Right renal cortex interstitium (tissue), 3 donors: ENCODE measurements at regions not wholly inside any gene's neighbourhood (a gene's known extent, or its start where the extent isn't known, plus 50 kb on each side); places are given as distances from the start of the nearest gene placed in this dataset.

Experiments used
- DNase-seq, 3 donors: peaks; one replicate each; pipeline ENCODE4 v3.0.0-alpha.2; 2013; ENCODE audit warnings: low read depth in 3 of 3, low spot score in 2 of 3

DNA sequence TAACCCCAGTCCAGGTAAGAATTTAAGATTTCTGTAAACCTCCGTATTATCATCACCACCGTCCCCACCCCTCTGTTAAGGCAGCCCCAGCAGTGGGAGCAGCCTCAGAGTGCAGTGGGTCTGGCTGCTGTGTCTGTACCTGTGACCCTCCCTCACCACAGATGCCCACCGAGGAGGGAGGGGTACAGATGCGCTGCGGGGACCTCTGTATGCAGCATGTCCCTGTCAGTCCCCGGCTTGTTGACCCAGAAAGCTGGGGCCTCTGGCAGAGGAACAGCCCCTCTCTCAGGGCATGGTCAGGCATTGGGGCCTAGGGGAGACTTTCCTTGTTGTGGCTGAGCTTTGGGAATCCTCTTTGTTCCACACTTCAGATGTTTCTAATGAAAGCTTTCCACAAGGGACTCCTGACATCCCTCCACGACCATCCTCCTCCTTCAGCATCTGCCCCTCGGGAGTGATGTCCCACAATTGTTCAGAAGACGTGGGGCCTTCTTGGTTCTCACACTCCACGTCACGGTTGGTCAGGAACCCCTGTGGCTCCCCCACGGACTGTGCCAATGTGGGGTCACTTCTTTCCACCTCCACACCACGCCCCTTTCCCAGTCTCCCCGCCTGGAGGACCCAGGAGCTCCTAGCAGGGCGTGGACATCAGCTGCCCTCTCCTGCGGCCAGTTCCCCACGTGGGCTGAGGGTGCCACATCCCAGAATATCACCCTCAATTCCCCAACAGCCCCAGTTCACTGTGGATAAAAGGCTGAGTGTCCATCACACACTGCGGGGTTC is 384.2 kb upstream of the MYT1L start:
- DNase-seq, result no peak

DNA sequence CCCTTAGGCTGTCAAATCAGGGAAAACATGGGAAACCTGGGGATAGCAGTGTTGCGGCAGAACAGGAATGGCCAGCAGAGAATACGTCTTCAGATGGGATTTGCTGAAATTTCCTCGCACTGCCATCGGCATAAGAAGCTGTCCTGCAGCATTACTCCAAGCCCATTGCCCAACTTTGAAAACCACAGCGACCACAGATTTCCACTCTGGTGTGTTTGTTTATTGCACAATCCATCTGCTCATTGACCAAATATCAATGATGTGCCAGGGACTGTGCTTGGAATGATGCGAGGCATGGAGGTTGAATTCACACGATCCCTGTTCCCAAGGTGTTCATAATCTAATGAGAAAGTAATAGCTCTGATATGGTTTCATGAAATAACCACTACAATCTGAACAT is 383.3 kb upstream of the MYT1L start:
- no peak for DNase-seq

DNA sequence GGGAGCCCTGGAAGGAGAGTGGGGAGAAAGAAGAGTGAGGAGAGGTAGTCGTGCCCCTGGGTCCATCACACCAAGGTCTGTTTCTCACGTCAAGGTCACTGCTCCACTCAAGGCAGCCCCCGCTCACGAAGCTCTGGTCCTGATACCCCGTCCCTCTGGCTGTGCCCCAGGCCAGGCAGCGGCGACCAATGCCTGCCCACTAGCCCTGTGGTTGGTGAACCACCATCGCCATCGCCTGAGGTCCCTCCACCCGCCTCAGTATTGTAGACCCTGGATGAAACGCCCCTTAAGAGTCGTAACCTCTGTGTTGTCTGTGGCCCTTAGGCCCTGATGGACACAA is 378.3 kb upstream of the MYT1L start:
- DNase-seq, result no peak

DNA sequence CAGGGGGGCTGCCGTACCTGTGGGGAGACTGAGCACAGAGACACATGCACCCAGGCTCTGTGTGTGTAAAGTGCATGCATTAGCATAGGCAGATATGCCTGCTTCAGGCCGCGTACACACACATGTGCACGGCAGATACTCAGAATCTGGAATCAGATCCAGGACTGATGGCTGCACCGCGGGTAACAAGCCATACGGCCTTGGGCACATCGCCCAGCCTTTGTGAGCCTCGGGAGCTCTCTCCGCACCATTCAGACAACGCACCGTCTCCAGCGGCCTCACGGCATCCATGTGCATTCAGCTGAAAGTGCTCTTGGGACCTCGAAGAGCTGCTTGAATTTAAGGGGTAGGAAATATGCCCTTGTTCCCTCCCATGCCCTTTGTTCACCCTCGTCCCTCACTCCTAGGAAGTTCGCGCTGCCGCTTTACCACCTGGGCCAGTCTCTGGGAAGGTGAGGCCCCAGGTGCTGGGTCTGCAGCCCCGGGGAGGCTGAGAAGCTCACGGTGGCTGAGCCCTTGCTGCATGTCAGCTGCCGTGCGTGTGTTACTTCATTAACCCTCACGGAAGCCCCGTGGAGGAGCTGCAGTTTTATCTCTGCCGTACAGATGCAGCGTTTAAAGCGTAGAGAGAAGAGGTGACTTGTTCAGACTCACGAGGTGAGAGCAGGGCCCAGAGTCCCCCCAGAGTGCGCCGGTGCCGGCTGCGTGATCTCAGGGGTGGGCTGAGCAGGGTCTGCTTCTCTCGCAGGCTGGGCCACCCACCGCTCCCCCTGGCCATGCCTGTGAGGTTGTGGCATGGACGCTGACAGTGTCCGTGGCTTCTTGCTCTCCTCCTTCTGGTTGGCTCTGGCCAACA is 377.7 kb upstream of the MYT1L start:
- no peak for DNase-seq

DNA sequence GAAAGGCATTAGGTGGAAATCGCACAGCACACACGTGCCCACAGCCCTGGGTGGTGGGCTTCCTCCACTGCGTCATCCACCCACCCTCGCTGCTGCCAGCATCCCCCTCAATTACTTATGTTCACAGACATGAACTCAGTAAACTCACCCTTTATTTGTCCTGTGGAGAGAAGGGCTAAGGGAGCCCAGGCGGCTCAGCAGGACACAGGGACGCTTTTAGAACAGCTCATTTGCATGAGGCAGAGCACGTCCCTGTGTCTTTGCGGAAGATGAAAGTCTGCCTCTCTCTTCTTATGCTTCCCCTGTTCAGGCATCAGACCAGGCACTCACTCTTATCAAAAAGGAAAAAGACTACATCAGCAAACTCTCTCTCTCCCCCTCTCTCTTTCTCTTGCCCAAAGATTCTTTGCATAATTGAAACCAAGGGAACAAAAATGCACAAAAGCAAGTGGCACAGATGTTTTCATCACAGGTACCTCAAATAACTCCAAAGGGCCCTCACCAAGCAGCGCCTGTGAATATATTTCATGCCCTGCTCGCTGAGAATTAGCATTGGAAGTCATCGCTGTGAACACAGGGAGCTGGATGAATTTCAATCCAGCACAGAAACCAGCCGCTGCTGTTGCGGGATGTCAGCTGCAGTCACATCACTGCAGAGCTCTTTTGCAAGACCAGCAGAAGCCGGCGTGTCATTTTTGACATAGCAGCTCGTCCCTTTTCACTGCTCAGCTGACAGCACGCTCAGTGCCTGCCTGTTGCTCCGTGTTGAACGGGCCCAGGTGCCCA is 376.3 kb upstream of the MYT1L start:
- no peak for DNase-seq

DNA sequence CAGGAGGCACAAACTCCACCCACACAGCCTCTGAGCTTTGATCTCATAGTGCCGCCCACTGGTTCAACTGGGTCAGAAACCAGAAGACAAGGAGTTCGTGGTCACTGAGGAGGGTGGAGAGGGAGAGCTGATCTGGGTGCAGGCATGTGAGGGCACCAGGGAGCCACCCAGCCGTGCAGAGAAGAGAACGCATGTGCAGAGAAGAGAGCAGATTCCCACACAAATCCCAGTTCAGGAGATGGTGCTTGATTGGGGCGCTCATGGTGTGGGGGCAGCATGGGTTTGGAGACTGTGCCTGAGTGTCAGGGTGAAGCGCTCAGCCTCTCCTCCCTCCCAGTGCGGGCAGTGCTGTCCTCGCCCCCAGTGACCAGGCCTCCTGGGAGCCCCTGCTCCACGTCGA is 375.2 kb upstream of the MYT1L start:
- no peak for DNase-seq

DNA sequence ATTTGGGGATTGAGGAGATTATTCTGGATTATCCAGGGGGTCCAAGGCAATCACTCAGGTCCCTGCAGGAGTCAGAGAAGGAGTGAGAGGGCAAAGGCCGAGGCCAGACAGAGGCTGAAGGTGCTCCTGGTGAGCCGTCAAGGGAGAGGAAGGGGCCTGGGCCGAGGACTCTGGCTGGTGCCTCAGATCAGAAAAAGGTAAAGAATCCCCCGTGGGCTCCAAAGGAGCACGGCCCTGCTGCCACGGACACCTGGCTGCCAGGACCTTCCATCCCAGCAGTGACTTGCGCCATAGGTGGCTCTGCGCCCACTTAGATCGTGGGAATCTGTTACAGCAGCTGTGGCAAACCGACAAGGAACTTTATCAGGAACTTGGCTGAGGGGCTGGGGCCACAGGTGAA is 374.8 kb upstream of the MYT1L start:
- no peak for DNase-seq

DNA sequence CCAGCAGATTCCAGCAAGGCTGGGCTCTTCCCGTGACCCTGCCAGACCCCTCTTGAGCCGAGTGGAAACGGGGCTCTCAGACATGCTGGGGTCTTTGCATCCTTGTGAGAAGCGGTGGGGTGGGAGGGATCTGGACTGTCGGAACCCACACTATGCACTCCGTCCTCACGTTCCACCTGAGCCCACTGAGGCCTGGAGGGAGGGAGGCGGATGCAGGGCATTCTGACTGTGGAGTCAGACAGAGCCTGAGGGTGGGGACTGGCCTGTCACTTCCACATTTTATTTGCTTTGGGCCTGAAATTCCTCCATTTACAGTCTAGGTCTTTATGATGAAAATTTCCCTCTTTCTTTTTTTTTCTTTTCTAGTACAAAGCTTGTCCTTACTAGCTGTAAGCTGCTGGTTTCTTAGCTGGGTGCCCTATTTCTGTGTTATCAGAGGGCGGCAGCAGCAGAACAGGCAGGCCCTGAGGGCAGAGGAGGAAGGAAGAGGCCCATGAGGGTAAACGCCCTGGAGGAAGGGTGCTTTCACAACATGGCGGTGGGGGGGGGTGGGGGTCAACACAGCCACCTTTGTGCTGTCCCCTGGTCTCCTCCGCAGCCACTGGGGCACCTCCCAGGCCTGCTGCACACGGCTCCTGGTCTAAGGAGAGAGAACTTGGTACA is 373.5 kb upstream of the MYT1L start:
- no peak for DNase-seq

DNA sequence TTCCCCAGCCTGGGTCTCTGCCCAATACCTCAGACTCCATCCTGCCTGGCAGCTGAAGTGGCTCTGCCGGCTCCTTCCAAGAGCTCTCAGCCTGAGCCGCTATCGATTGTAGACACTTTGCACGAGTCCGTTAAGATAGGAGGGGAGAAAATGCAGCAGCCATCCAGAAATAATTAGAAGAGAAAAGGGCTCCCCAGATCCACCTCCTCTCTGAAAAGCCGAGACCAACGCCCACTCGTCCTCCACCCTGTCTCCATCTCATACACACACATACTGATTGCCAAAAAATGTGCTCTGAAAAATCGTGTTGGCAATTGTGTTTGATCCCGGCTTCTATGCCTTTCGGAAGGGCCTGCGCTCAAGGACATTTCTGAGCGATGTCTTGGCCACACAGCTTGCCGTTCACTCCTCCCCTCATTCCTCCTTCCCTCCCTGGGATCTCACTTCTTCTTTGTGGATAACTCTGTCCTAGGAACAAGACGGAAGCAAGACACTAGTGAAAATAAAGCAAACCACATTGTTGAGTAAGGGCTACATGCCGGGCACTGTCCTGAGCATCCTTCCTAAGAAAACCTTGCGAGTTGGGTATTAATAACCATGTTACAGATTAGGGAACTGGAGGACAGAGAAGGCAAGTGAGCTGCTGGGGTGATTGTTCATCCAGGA is 372.8 kb upstream of the MYT1L start:
- no peak for DNase-seq

DNA sequence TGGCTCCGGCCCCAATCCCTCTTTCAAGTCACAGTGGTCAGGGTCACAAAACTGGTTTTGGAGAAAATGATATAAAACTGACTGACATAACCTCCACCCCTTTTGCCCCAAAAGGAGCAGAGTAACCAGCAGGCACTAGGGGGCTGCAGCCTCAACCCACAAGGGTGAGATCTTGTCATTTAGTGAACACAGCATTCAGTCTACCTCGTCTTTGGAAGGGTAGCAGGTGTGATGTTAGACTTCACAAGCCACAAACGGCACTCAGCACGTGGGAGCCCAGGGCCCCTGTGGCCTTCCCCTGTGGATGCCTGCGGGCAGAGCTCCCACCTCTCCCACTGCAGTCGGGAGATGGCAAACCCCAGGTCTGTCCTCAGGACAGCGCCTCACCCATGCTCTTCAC is 372.1 kb upstream of the MYT1L start:
- DNase-seq, result no peak

DNA sequence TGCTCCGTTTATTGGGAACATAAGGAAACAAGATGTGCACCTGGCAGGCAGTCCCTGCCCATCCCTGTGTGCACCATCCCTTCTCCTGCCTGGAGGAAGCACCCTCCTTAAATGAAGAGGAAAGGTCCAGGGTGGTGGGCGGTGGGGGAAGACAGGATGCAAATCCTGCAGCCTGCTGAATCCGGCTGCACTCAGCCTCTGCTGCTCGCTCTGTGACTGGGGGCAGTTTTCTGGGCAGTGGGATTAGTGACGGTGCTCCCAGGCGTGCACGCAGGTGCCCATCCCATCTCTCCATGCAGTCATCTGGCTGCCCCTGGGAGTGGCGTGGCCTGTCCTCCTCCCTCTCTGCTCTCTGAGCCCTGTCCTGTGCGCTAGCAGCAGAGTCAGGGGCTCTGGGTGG is 371.3 kb upstream of the MYT1L start:
- DNase-seq, result no peak

DNA sequence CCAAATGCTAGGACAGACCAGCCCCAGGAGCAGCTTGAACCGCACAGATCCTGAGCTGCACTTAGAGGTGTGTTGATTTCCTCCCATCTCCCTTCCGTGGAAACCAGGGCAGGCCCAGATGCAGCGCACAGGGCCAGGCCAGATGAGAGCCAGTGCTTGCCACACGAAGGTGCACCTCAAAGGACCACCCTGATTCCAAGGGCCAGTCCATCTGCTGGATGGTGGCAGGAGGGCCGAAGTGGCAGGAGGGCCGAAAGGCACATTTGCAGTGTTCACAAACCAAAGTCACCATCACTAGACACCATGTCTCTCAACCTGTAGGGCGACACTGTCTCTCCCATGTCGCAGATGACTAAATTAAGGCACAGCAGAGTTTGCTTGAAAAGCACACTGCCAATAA is 370.7 kb upstream of the MYT1L start:
- no peak for DNase-seq

DNA sequence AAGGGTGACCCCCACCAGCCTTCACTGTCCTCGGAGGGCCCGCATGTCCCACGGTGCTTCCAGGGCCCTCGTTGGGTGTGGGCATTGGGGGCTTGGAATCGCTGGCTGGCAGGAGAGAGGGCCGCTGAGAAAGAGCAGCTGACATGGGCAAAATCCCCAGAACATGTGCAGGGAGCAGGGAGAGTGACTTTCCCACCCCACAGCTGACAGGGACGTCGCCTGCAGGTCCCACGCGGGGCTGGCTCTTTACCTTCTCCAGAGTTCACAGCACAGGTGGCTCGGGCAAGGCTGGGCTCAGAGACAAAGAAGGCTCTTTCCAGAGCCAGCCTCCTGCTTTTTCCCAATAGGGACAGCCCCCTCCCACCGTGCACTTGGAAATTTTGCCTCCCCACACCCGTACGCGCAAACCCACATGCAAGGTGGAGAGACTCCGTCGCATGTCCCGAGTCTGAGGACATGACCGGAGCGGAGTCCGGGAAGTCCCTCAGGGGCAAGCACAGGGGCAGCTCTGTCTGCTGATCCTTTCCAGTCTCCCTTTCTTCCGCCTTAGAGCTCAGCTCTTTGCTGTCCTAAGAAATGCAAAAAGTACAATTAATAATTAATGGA is 370.2 kb upstream of the MYT1L start:
- DNase-seq, result no peak

DNA sequence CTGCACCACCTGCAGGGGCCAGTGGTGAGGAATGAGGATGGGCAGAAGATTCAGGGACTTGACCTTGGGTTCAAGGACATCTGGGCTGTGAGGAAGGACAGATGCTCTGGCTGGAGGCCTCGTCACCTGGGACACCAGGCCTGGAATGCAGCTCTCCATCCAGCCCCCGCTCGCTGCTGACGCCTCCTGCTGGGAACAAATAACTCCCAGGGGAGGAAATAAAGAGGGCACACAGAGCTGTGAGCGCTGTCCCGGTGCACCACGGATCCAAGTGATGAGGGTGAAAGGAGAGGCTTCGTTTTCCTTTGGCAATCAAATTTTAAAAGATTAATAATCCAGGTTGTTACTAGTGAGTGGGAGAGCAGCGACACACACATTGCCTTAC is 368.0 kb upstream of the MYT1L start:
- no peak for DNase-seq

DNA sequence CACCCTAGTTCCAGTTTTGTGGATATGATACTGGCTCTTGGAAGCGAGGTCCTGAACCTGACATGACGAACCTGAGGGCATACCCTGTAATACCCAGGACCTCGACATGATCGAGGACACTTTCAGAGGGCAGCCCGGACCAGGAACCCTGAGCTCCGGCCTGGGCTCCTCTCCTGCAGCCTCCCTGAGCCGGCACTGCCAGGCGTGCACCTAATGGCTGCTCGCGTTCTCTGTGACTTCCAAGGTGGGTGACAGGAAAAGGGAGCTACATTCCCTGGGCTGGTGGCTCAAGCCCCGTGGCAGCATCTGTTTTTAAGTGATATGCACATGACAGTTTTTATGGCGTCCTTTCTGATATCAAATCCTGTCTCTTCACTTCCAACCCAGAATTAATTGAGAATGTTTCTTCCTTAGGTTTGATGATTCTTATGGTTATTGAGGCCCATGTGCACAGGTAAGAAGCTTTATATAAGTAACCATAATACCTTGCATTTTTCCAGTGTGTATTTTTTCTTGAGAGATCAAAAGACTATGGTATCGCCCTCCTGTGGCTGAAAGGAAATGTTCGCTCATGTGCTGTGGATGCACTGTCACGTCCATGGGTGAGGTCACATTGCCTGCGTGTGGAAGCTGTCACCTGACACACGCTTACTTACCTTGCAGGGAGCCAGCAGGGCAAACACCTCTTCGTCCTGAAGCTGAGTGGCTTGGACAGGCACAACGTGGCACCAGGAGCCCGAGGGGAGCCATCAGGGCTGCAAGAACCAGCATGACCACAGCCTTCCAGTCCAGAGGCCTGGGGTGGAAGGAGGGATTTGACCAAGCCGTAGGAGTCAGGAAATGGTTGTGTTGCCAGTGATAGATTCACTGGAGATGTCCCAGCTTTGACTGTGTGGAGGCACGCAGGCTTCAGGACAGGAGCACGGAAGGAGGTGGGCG is 367.4 kb upstream of the MYT1L start:
- no peak for DNase-seq

DNA sequence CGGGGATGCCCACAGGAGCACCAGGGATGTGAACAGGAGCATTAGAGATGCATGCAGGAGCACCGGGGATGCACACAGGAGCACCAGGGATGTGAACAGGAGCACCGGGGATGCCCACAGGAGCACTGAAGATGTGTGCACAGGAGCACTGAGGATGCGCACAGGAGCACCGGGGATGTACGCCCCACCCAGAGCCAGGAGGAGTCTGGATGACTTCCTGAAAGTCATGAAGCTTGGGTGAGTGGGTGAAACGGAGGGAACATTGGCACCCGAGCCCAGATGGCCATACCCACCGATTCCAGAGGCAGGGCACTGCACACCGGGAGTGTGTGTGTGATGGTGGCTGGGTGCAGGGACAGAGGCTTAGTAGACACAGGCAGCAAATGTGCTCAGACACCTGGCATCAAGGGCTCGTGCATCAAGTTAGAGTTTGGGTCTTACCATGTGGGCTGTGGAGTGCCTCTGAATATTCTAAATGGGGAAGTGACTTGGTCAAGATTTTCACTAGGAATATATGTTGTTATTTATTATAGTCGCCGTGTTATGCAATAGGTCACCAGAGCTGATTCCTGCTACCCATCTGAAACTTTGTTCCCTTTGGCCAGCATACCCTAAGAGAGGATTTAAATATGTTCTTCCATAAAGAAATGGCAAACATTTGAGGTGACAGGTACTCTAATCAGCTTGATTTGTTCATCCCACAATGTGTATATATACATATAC is 365.8 kb upstream of the MYT1L start:
- no peak for DNase-seq

DNA sequence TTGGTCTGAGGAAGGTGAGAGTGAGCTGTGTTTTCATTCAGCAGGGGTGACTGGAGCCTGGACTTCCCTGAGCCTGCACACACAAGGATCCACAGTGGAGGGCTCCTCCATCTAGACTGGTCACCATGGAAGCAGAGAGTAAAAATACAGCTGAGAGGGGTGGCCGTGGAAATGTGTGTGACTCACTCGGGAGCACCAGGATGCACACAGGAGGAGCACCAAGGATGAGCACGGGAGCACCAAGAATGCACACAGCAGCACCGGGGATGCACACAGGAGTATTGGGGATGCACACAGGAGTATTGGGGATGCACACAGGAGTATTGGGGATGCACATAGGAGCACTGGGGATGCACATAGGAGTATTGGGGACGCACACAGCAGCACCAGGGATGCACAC is 365.2 kb upstream of the MYT1L start:
- DNase-seq, result no peak

DNA sequence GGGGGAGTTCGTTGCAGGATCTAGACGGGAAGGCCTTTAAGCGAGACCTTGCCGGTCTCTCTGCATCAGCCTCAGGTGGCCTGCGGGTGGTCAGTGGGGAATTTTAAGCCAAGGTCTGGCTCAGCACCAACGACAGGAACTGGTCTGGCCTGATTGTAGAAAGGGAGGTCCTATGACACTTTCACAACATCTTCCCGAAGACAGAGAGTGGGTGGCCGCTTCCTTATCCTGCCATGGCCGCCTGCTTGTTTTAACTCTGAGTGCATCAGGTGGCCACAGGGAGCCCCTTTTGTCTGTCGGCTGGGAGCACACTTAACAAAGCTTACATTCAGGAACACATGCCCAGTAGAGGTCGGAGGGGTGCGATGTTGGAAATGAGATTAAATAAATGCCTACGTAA is 363.7 kb upstream of the MYT1L start:
- DNase-seq, result no peak
